ENCODE measurements at regions not wholly inside any gene's neighbourhood (a gene's known extent, or its start where the extent isn't known, plus 50 kb on each side); places are given as distances from the start of the nearest gene placed in this dataset.

- TF ChIP-seq CTCF (IDR thresholded peaks at IDR 0.05) = no peak
- no peak for TF ChIP-seq EZH2 (IDR thresholded peaks at IDR 0.05; ENCODE audit: borderline replicate concordance, insufficient read depth, low read depth, low read length, poor library complexity, severe bottlenecking)
Measured at GRCh38 chr11:95346265-95346664, 115.3 kb upstream of the SESN3 start.

Data from B cell (primary cell).